ENCODE measurements at regions not wholly inside any gene's neighbourhood (a gene's known extent, or its start where the extent isn't known, plus 50 kb on each side); places are given as distances from the start of the nearest gene placed in this dataset.

- no peak for DNase-seq
These were observed 619.3 kb upstream of the ZNF608 start for GRCh38 chr5:125365747-125366146.

DNA sequence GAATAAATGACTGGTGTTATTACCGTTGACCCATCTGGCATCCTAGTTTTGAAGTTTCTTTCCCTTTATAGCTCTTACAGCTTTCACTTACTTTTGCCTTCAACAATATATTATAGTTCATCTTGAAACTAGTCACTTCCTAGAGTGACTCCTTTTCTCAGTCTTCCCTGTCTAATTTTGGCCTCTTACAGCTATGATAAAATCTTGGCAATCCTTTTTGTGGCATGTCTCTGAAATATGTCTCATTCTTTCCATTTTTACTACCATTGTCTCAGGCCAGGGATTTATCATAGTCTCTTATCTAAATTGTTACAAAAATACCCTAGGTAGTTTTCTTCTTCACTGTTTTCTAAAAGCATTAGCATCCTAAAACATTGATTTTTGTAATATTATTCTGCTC lies 621.3 kb upstream of the ZNF608 start:
- no peak for DNase-seq

DNA sequence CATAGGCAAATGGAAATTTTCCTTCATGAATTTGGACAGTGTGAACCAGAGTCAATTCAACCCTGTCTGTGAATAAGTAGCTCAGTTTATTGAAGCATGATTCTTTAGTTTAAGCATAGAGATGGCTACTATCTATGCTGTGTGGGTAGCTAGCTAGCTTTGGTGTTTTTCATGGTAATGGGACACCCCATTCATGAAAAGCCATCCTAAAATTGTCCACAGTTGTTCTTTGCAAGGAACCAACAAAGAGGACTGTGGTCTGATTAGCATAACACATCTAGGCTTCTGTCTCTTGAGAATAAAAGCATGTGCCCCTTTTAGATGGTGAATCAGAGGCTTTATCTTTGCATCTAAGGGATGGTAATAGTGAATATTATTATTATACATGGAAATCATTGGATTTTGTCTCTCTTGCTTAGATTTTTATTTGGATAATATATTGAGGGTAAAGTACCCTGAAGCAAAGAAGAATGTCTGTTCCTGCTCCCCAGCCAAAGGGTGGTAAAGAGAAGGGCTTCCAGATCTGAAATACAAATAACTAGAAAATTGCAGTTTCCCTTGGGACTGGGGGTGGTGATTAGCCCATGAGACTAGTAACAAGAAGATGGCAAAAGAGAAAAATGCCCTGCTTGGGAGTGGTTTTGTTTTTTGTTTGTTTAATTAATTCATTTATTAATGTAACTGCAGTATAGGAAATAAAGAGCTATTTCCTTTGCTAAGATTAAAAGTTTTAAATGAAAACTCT lies 624.2 kb upstream of the ZNF608 start:
- no peak for DNase-seq

DNA sequence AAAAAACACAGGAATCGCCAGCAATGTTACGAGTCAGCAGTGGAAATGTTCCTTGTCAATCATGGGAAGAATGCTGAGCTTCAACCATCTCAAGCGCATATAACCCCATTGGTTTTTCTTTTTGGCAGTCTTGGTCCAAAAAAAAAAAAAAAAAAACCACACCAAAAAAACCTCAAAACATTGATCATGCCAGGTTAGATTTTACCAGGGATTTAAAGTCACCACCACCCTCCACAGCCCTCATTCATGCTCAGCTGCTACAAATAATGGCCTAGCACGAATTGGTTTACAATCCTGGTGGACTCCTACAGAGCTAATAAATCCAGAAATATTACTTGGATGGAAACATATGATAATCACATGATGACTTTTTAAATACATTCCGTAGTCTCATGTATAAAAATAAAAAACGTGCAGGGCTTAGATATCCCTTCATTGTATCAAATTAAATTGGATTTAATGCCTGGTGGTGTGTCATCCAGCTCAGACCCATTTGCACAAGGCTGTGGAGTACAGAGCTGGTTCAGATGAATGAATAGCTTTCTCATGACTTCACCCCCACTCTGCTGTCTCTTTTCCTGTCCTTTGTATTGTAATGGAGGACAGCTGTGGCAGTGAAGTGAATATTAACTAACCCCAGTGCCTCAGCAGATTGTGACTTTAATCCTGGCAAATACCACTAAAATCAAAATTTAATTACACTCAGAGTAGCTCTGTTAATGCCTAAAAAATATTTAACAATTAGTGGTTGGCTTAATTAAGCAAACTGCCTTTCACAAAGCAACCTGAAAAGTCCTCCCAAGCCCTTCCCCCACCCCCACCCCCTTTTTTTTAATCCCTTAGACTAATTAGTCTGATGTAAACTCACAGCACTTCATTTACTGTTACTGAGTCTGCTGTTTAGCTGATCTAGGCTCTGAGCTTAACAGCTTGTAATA lies 626.5 kb upstream of the ZNF608 start:
- DNase-seq, result no peak

GRCh38 chr5:125375143-125375542 lies 628.7 kb upstream of the ZNF608 start:
- no peak for DNase-seq

DNA sequence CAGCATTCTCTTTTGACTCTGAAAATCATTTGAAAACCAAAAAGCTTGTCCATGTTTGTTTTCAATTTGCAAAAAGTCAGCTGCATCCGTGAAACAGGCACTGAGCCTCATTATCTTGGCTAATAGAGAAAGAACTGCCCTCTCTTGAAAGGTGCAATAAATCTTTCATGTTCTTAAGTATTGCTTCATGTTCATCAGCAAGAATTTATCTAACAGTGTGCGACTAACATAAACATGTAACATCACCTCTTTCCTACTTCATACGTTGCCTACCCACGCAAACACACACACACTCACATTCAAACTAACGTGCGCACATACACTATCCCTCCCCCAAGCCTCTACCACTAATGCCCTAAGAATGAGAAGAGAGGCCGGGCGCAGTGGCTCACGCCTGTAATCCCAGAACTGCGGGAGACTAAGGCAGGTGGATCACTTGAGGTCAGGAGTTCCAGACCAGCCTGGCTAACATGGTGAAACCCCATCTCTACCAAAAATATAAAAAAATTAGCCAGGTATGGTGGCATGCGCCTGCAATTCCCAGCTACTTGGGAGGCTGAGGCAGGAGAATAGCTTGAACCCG lies 629.7 kb upstream of the ZNF608 start:
- DNase-seq, result no peak

- DNase-seq, result no peak
These were observed 630.7 kb upstream of the ZNF608 start for GRCh38 chr5:125377141-125377540.

GRCh38 chr5:125381290-125381689 lies 634.9 kb upstream of the ZNF608 start:
- no peak for DNase-seq

DNA sequence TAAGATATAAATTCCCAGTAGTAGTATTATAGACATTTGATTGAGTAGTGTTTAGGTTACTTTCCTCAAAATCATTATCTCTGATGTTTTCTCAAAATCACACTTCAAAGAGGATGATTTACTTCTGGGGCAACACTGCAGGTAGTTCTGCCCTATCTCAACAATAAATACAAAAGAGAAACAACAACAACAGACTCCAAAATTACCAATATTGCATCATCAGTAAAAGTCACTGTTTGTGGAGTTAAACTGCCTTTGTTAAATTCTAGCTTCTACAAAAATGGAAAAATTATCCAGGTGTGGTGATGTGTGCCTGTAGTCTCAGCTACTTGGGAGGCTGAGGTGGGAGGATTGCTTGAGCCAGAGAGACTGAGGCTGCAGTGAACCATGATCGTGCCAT lies 637.6 kb upstream of the ZNF608 start:
- no peak for DNase-seq

GRCh38 chr5:125390326-125390725 lies 643.9 kb upstream of the ZNF608 start:
- DNase-seq, result no peak

DNA sequence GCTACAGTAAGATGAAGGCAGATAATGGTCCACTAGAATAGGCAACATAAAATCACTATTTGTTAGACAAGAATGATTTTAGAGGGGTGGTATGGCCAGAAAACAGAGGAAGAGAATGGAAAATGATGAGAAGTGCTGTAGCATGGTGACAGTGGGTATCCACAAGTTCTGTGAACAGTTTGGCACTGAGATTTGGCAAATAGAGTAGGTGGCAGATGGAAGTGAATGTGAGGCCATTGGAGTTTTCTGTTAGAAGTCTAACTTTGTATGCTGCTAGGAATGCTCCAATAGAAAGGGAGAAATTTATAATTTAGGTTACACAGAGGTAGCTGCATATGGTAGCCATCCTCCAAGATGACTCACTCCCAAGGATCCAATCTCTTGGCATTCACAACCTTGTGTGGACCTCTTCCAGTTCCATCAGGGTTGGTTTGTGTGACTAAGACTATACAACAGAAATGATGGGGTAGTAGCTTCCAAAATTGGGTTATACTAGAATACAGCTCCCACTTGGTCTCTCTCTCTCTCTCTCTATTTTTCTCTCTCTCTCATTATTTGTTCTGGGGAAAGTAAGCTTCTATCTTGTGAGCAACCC lies 646.9 kb upstream of the ZNF608 start:
- no peak for DNase-seq

- DNase-seq, result no peak
These were observed 648.3 kb upstream of the ZNF608 start for GRCh38 chr5:125394661-125395280.

DNA sequence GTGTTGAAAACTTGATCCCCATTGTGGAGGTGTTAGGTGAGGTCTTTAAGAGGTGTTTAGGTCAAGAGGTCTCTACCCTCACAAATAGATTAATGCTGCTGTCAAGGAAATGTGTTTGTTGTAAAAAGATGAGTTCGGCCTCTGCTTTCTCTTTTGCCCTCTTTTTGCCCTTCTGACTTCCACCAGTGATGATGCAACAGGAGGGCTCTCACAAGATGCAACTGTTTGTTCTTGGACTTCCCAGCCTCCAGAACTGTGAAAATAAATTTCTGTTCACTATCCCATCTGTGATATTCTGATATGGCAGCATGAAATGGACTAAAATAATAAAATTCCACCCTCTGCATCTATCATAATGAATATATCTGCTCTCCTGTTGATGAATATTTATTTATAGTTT lies 650.0 kb upstream of the ZNF608 start:
- no peak for DNase-seq

GRCh38 chr5:125398466-125398865 lies 652.0 kb upstream of the ZNF608 start:
- no peak for DNase-seq

DNA sequence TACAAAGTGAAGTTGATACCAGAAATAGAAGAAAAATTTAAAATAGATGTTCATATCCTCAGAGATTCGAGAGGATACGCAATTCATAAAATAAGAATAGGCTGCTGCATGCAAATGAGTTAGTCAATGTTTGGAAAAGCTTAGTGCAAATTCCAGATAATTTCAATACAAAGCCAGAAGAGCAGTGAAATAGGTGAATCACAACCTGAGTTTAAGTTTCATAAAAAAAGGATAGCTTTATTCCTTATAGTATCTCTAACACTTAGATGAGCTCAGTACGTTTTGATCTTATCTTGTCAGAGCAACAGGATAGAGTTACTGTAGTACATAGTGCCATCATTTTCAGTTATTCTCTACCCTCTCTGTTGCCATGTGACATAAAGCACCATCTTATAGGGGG lies 653.4 kb upstream of the ZNF608 start:
- no peak for DNase-seq

DNA sequence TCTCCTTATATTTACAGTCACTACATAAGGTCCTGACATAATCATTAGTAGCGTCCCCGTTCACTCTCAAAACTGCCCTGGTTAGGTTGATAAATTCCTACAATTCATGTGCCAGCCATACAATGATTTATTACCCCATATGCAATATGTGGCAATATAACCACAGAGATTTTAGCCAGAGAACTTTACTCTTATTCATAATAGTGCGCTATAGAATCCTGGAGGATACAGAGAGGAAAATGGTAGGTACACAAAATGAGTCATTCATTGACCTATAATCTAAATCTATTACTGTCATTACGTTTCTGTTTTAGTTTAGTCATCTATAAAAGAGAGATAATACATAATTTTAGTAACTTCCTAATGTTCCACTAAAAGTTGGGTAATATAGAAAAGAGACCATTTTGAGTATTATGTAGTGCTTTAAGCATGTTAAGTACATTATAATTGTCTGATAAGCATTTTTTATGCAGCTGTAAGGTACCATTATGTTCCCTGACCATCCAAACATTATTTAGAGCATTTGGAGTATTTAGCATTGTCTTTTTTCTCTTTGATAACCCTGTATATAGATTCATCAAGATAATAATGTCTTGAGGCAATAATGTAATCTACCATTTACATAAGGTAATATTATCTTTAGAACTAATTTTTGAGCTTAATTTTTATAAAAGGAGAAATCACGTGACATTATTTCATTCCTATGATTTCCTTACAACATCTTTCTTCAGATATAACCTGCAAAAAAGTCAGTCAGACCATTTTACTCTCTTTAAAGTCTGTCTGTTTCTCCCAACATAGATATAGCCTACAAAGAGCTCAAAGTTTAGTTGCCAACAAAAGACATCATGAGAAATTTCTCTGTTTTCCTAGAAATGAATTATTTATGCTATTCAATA lies 655.5 kb upstream of the ZNF608 start:
- DNase-seq, result no peak

DNA sequence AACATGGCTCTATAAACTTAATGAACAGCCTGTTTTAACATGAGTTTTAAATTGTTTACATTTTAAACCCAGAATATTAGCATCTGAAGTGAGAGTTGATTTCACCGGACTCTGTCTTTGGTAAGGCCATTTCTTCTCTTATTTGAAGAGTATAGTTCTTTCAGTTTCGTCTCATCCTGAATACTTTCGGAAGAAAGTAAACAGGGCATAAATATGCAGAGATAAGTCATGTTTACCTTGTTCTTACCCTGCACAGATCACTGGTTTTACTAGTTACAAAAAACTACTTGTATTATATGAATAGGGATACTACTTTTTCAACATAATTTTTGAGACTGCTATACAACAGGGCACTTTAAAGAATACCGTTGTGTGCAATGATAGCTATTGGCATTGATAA lies 656.3 kb upstream of the ZNF608 start:
- no peak for DNase-seq

DNA sequence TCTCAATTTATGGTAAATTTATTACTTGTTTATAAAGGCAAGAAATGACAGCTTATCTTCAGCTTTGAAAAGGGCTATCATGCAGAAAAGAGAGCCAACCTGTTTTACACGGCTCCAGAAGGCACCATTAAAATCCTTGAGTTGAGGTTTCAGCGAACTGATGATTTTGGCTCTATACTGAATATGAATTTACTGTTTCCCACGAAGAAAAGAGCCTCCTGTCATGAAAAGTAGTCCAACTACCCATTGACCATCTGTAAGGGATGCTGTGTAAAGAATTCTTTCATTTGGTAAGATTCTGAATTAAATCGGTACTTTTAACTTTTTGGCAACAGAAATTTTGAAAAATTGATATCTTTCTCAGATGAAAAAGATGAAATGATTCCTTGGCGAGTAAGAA lies 657.6 kb upstream of the ZNF608 start:
- DNase-seq, result no peak

DNA sequence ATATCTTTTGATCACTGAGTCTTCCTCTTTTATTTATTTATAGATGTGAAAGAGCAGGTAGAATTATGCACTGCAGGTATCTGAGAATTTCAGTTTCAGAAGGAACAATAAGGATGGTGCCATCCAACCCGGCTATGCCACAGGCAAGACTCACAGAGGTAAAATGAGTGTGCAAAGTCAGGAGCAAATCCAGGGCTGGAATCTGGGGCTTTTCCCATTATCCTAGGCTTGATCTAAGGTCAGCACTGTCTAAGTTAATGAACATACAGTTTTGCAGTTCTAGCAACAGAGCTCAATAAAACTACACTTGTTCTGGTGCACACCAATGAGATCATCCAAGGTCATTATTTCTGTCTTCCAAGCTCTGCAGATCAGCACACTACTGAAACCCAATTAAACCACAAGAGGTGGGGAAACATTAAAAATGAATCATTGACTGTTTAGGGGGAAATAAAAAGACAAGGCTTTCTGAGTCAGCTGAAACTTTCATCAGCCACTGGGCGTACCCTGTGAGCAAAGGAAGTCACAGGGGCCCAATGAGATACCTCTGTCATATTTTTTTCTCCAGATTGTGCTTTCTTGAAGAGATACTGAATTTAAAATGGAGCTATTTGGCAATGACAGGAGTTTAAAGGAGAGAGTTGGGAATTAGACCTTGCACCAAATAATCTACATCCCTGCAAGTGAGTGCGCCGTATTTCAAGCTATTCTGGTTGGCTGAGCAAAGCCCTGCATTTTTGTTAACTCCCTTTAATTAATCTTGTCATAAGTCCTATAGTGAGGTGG lies 662.2 kb upstream of the ZNF608 start:
- no peak for DNase-seq

- no peak for DNase-seq
These were observed 662.9 kb upstream of the ZNF608 start for GRCh38 chr5:125409234-125409860.
